Ecto neural progenitor cell (in vitro differentiated cells): ENCODE measurements at regions not wholly inside any gene's neighbourhood (a gene's known extent, or its start where the extent isn't known, plus 50 kb on each side); places are given as distances from the start of the nearest gene placed in this dataset.
"Not testable (repeated sequence)": the region's sequence is repeated elsewhere in the genome, so short reads cannot be mapped to it uniquely, and the experiment has no call there.

Experiments used
- DNase-seq: peaks from one replicate; pipeline ENCODE4 v3.0.0-alpha.2; 2018; ENCODE audit warnings: low spot score

GRCh38 chr6:159642995-159643394 lies 50.0 kb downstream of the SOD2 start:
- DNase-seq: no peak

DNA sequence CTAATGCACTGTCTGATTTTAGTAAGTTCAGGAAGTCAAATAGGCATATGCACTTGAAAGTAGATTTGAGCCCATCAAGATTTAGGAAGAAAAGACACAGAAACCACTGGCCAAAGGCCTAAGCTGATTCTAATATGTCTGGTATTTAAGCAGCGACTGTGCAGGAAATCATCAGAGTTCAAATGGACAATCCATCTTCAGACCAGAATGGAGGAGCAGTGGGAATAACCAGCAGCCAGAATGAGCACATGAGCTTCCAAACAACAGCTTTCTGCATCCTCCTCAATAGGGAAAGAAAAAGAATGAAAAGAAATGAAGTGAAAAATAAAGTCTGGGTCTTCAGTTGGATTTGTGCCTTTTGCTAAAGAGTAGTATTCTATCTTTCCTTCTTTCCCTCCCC lies 50.6 kb downstream of the SOD2 start:
- no peak for DNase-seq

- no peak for DNase-seq
Measured at GRCh38 chr6:159640722-159641482, 52.1 kb downstream of the SOD2 start.

DNA sequence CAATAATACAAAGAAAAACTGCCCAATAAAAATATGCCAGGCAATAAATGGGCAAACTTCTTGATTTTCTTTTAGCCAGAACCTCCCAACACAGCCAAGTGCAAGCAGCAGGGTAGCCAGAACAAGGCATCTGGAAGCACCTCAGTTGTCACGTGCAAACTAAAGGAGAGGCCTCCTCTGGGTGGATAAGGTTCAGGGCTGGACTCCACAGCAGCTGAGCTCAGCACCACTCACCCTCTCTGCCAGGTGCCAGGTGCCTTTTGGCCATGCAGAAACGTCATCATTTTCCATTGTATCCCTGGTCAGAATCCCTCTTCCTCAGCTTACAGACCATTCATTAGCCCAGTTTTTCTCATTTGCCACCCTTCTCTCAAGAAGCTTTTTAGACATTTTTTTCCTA lies 52.7 kb downstream of the SOD2 start:
- no peak for DNase-seq

- DNase-seq: no peak
Measured at GRCh38 chr6:159639721-159640120, 53.3 kb downstream of the SOD2 start.

DNA sequence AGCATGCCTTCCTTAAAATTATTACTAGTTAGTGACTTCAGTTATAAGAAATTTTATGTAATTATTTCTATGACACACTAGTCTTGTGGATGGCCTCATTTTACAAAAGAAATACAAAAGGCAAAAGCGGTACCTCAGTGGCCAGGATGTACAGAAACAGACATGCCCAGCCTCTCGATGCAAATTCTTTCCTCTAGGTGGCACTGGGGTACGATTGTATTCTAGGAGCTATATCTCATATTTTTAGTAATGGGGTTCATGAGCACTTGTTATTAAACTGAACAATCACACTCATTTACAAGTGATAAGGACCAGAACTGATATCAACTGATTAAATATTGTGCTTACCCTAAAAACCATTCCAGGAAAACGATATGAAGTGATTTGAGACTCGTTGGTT lies 59.8 kb downstream of the SOD2 start:
- no peak for DNase-seq

DNA sequence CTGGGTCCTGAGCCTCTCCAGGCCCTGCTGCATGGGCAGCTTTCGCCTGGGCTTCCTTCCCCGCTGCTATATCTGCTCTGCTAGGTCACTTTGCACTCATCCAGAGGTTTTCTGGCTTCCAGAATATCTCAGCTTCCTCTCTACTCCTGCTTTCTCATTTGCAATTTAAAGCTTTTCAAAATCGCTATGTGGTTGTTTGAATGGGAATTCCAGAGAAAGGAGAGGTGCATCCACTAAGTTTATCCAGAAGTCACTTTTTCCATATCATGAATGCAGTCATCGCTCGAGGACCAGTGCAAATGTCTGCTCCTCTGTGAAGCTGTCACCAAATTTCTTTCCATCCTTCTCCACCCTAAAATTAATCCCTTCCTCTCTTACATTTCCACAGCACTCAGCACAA lies 61.2 kb downstream of the SOD2 start:
- no peak for DNase-seq

GRCh38 chr6:159627939-159628338 lies 65.1 kb downstream of the SOD2 start:
- no peak for DNase-seq

DNA sequence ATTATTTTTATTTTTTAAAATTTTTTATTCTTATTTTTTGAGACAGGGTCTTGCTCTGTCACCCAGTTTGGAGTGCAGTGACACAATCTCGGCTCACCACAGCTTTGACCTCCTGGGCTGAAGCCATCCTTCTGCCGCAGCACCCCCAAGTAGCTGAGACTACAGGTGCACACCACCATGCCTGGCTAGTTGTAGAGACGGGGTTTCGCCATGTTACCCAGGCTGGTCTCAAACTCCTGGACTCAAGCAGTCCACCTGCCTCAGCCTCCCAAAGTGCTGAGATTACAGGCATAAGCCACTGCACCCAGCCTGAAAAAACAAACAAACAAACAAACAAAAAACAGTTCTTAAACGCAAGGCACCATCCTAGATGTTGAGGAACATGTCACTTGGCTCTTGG lies 66.5 kb downstream of the SOD2 start:
- not testable (repeated sequence) for DNase-seq

DNA sequence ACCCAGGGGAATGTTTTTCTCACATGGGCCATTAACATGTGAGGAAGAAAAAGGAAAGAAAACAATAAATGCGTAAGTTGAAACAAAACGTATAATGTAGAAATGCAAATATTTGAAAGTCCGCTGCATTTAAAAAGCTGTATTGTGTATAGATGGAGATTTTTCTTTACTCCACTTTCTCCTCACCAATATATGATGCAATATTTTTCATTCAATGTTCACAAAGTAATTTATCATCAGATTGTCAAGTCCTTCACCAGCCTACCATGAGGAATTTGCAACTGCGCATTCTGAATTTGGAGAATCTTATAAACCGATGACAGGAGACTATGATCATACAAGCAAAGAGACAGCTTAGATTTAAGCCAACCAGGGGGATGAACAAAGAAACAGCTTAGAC lies 69.9 kb downstream of the SOD2 start:
- DNase-seq: no peak

- DNase-seq: no peak
Measured at GRCh38 chr6:159620947-159621346, 72.1 kb downstream of the SOD2 start.

DNA sequence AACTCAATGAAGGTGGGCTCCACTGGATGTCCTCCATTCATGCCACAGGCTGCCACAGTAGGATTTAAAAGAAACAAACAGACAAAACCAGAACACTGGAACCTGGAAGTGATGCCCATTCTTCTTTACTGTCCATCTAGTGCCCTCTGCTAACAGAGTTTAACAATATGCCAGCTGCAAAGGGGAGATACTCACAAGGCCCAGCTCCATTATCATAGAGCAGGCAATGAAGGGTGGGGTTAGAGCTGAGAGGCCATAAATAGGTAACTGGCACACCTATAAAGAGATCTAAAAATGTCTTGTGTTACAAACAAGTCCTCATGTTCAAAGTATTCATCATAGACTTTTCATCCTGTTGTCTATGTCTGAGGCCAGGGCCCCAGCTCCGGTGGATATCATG lies 75.6 kb downstream of the SOD2 start:
- DNase-seq: no peak

DNA sequence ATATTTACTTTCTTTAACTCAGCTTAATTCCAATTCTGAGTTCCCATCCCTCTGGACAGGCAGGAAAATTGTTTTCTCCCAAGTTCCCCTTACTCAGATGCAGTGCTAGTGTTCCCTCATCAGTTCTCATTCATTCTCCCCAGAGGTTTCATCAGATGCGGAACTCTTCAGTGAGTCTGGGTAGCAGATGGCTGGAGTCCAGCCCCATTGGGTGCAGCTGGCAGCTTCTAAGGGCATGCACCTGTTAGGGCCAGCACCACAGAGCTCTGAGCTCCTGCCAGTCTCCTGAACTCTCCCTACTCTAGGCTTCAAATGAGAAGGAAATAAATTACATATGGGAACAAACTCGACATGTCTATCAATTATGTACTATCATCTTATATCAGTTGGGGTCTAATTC lies 76.6 kb downstream of the SOD2 start:
- no peak for DNase-seq

- no peak for DNase-seq
Measured at GRCh38 chr6:159615918-159616317, 77.1 kb downstream of the SOD2 start.

GRCh38 chr6:159610881-159611280 lies 82.2 kb downstream of the SOD2 start:
- no peak for DNase-seq

GRCh38 chr6:159609652-159610178 lies 83.3 kb downstream of the SOD2 start:
- DNase-seq: no peak

GRCh38 chr6:159608961-159609651 lies 83.9 kb downstream of the SOD2 start:
- DNase-seq: no peak

- no peak for DNase-seq
Measured at GRCh38 chr6:159606786-159607185, 86.3 kb downstream of the SOD2 start.

GRCh38 chr6:159604443-159604956 lies 88.5 kb downstream of the SOD2 start:
- no peak for DNase-seq

- DNase-seq: no peak
Measured at GRCh38 chr6:159602431-159603041, 90.5 kb downstream of the SOD2 start.

- no peak for DNase-seq
Measured at GRCh38 chr6:159601211-159601610, 91.8 kb downstream of the SOD2 start.

- DNase-seq: no peak
Measured at GRCh38 chr6:159595173-159595572, 97.9 kb downstream of the SOD2 start.

DNA sequence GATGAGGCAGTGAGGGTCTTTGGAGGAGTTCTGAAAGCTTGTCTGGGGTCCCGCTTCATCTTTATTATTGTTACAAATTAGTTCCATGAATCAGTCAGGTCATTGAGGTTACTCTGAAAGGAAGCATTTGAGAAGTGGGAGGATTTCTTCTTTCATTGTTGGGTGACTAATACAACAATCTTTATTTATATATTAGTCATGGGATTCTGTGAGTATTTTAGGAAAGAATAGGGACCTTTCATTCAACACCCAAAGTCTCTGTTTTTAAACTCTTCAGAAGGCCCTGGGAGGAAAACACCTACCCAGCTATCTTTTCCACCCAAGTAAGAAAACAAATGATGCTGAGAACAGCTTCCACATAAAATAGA lies 98.3 kb downstream of the SOD2 start:
- DNase-seq: no peak
